Tibial artery (tissue), 4 donors: ENCODE measurements at regions not wholly inside any gene's neighbourhood (a gene's known extent, or its start where the extent isn't known, plus 50 kb on each side); places are given as distances from the start of the nearest gene placed in this dataset.

Experiments
- DNase-seq, 2 donors: peaks; one replicate each; pipeline ENCODE4 v3.0.0-alpha.2; 2019
- H3K27ac ChIP-seq, 2 donors: fragments of 200-600 bp; sonication (generic) in 1 of 2; 1 replicate in 1 of 2; 2 replicates in 1 of 2; pipeline ENCODE4 v1.5.1; 2018 to 2019; ENCODE audit warnings: mild to moderate bottlenecking in 1 of 2
- H3K27me3 ChIP-seq, 2 donors: fragments of 200-600 bp; sonication (generic) in 1 of 2; one replicate each; pipeline versions ENCODE4 v1.5.1 to v1.6.0; 2016 to 2019
- H3K36me3 ChIP-seq, 3 donors: fragments of 200-600 bp; sonication (generic) in 2 of 3; one replicate each; pipeline ENCODE4 v1.5.1; 2016 to 2019; ENCODE audit warnings: mild to moderate bottlenecking in 2 of 3
- H3K4me1 ChIP-seq, 4 donors: fragments of 200-600 bp; sonication (generic) in 2 of 4; 1 replicate in 3 of 4; 2 replicates in 1 of 4; pipeline ENCODE4 v1.5.1; 2016 to 2019
- H3K4me3 ChIP-seq, 2 donors: fragments of 200-600 bp; sonication (generic) in 1 of 2; 1 replicate in 1 of 2; 2 replicates in 1 of 2; pipeline ENCODE4 v1.5.1; 2018 to 2019; ENCODE audit warnings: mild to moderate bottlenecking in 2 of 2
- H3K9me3 ChIP-seq, 3 donors: fragments of 200-600 bp; sonication (generic) in 1 of 3; one replicate each; pipeline ENCODE4 v1.5.1; 2016 to 2019
- CTCF ChIP-seq, 2 experiments: fragments of 200-600 bp in 1 of 2; fragments of 450-650 bp in 1 of 2; IDR thresholded peaks; one replicate each; pipeline ENCODE4 v1.5.1; 2017 to 2019; ENCODE audit warnings: antibody characterized with exemption in 2 of 2, mild to moderate bottlenecking in 1 of 2, moderate library complexity in 1 of 2
- intact Hi-C: fragments of 100-400 bp; cut with DNase I; formaldehyde crosslinking; loops from one replicate; pipeline ENCODE4 v1.15.0; 2023; ENCODE audit warnings: low total_unique reads

DNA sequence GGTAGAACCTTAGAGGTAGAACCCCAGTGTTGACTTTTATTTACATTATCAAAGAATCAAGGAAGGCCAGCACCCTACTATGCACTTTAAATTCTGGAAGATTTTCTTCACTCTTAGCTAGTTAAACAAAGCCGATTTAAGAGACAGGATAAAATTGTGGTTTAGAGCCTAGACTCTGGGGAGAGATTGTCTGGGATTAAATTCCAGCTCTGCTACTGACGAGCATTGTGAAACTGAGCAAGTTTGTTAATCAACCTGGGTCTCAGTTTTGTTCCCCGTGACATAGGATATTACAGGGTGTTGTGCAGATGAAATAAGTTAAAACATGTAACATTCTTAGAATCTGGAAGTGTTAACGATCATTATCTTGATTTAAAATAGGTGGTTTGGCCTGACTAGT is 83.5 kb downstream of the FEM1C start:
- no peaks in the 10 kb centered on the region for H3K9me3 ChIP-seq
- no peak overlapping the region for H3K4me3 ChIP-seq
- H3K4me1 ChIP-seq, result peaks cover 0 to 4% (median 0%) of the 10 kb centered on the region in 4 donors
- H3K27me3 ChIP-seq, result no peaks in the 10 kb centered on the region
- H3K36me3 ChIP-seq, result no peaks in the 10 kb centered on the region
- intact Hi-C loops, result no loop called here
- no peak for DNase-seq
- no peak overlapping the region for H3K27ac ChIP-seq
- TF ChIP-seq CTCF (IDR thresholded peaks at IDR 0.05), result no peak

- H3K27ac ChIP-seq, result no peak overlapping the region
- DNase-seq, result no peak
- no peak for TF ChIP-seq CTCF (IDR thresholded peaks at IDR 0.05)
- intact Hi-C loops, result no loop called here
- no peaks in the 10 kb centered on the region for H3K36me3 ChIP-seq
- H3K4me3 ChIP-seq, result no peak overlapping the region
- H3K27me3 ChIP-seq, result no peaks in the 10 kb centered on the region
- no peaks in the 10 kb centered on the region for H3K9me3 ChIP-seq
- peaks cover 0 to 6% (median 0%) of the 10 kb centered on the region in 4 donors for H3K4me1 ChIP-seq
Measured at GRCh38 chr5:115460472-115460871, 84.1 kb downstream of the FEM1C start.

DNA sequence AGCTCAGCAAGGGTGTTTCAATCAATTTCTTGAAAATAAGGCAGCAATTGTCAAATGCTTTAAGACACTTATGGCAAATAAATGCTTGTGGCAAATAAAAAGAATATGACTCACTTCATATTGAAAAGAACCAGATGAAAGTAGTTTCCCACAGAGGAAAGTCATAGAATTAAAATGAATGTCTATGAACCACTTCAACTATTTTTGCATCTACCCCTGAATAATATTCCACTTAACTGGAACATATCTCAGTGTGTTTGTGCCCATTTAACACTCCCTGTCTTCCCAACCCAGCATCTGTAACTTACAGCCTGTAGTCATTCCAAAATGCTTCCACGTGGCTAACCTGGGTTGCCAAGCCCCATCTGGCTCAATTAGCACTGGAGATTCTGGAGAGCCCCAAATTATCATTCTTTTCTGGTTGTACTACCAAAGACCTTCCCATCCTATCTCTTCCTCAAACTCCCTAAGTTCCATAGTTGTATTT is 84.7 kb downstream of the FEM1C start:
- Histone ChIP-seq H3K27me3 (no peaks in the 10 kb centered on the region), H3K4me3 (no peak overlapping the region), H3K36me3 (no peaks in the 10 kb centered on the region), H3K4me1 (peaks cover 0 to 11% (median 0%) of the 10 kb centered on the region in 4 donors), H3K27ac (no peak overlapping the region), H3K9me3 (no peaks in the 10 kb centered on the region)
- no peak for DNase-seq
- intact Hi-C loops, result no loop called here
- TF ChIP-seq CTCF (IDR thresholded peaks at IDR 0.05), result no peak

DNA sequence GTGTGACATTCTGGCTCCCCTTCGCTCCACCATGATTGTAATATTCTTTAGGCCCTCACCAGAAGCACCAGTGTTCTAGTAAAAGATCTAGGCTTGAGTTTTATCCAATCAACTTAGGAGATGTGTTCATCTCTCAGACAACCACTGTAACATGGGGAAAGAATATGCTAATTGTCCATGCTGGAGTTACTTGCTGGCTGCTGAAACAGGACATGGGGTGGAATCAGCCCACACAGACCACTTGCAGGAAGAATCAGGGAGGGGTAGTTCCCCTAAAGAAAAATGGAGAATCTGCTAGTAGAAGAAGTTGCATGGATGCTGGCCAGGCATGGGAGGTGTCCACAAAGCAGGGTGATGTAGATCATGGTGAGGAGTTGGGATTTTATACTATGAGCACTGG is 86.2 kb downstream of the FEM1C start:
- no peak overlapping the region for H3K27ac ChIP-seq
- no peaks in the 10 kb centered on the region for H3K27me3 ChIP-seq
- no peak overlapping the region for H3K4me3 ChIP-seq
- intact Hi-C loops, result no loop called here
- TF ChIP-seq CTCF (IDR thresholded peaks at IDR 0.05), result no peak
- no peaks in the 10 kb centered on the region for H3K36me3 ChIP-seq
- H3K9me3 ChIP-seq, result no peaks in the 10 kb centered on the region
- no peak for DNase-seq
- H3K4me1 ChIP-seq, result peaks cover 0 to 11% (median 0%) of the 10 kb centered on the region in 4 donors

GRCh38 chr5:115458003-115458409 is 86.6 kb downstream of the FEM1C start:
- Histone ChIP-seq H3K4me3 (no peak overlapping the region), H3K9me3 (no peaks in the 10 kb centered on the region), H3K4me1 (peaks cover 0 to 11% (median 0%) of the 10 kb centered on the region in 4 donors), H3K27me3 (no peaks in the 10 kb centered on the region), H3K27ac (no peak overlapping the region), H3K36me3 (no peaks in the 10 kb centered on the region)
- TF ChIP-seq CTCF (IDR thresholded peaks at IDR 0.05), result no peak
- DNase-seq, result no peak
- intact Hi-C loops, result no loop called here

DNA sequence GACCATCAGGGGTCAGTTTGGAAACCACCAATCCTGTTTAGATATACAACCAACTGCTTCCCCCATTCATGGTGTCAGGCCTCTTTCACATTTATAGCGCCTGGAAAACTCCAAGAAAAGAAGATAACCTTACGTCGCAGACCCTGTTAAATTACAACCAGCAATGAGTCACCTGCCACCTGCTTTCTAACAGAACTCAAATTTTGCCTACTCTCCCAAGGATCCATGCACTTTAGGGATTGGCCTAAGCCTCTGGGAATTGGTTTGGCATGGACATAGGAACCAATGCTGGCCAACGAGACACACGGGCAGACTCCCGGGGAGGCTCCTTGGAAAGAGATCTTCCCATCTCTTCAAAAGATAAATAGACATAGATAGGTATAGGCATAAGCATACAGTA is 87.0 kb downstream of the FEM1C start:
- Histone ChIP-seq H3K36me3 (no peaks in the 10 kb centered on the region), H3K9me3 (no peaks in the 10 kb centered on the region), H3K4me1 (peaks cover 0 to 11% (median 0%) of the 10 kb centered on the region in 4 donors), H3K27me3 (no peaks in the 10 kb centered on the region), H3K4me3 (no peak overlapping the region), H3K27ac (no peak overlapping the region)
- intact Hi-C loops, result no loop called here
- no peak for DNase-seq
- TF ChIP-seq CTCF (IDR thresholded peaks at IDR 0.05), result no peak
